IPS-20b (cell line): ENCODE measurements at regions not wholly inside any gene's neighbourhood (a gene's known extent, or its start where the extent isn't known, plus 50 kb on each side); places are given as distances from the start of the nearest gene placed in this dataset.
"Not testable (repeated sequence)": the region's sequence is repeated elsewhere in the genome, so short reads cannot be mapped to it uniquely, and the experiment has no call there.

Experiments used
- H3K27ac ChIP-seq: one replicate; pipeline ENCODE4 v1.5.1; 2013; ENCODE audit warnings: low read length
- H3K27me3 ChIP-seq: 2 replicates; pipeline ENCODE4 v1.6.1; 2013; ENCODE audit warnings: mild to moderate bottlenecking, low read length, inconsistent platforms; ENCODE audit not compliant: insufficient read depth
- H3K36me3 ChIP-seq: 2 replicates; pipeline ENCODE4 v1.6.1; 2013; ENCODE audit warnings: low read depth, mild to moderate bottlenecking, inconsistent platforms, low read length, moderate library complexity; ENCODE audit not compliant: insufficient read depth
- H3K4me1 ChIP-seq: 2 replicates; pipeline ENCODE4 v1.6.1; 2013; ENCODE audit warnings: mild to moderate bottlenecking, control low read depth, inconsistent platforms, low read length, moderate library complexity; ENCODE audit not compliant: insufficient read depth
- H3K4me3 ChIP-seq: 2 replicates; pipeline ENCODE4 v1.5.1; 2013; ENCODE audit warnings: mild to moderate bottlenecking, low read length, inconsistent platforms
- H3K9ac ChIP-seq: 2 replicates; pipeline ENCODE4 v1.6.1; 2013; ENCODE audit warnings: low read depth, mild to moderate bottlenecking, inconsistent platforms, low read length, moderate library complexity
- H3K9me3 ChIP-seq: 2 replicates; pipeline ENCODE4 v1.6.1; 2013; ENCODE audit warnings: mild to moderate bottlenecking, low read depth, low read length, inconsistent platforms; ENCODE audit not compliant: insufficient read depth

- no peaks in the 10 kb centered on the region for H3K4me1 ChIP-seq
- H3K9ac ChIP-seq, result no peak overlapping the region
- no peaks in the 10 kb centered on the region for H3K36me3 ChIP-seq
- H3K9me3 ChIP-seq, result no peaks in the 10 kb centered on the region
- H3K27ac ChIP-seq, result no peak overlapping the region
- H3K27me3 ChIP-seq, result no peaks in the 10 kb centered on the region
- H3K4me3 ChIP-seq, result no peak overlapping the region
Measured at GRCh38 chr3:125715651-125716050, 120.4 kb upstream of the OSBPL11 start.

- not testable (repeated sequence) for H3K27ac ChIP-seq, H3K9me3 ChIP-seq, H3K4me1 ChIP-seq, H3K9ac ChIP-seq, H3K36me3 ChIP-seq, H3K27me3 ChIP-seq, H3K4me3 ChIP-seq
Measured at GRCh38 chr3:125732151-125732550, 136.9 kb upstream of the OSBPL11 start.

- H3K4me3 ChIP-seq, result not testable (repeated sequence)
Measured at GRCh38 chr3:125741991-125742718, 146.9 kb upstream of the OSBPL11 start.

DNA sequence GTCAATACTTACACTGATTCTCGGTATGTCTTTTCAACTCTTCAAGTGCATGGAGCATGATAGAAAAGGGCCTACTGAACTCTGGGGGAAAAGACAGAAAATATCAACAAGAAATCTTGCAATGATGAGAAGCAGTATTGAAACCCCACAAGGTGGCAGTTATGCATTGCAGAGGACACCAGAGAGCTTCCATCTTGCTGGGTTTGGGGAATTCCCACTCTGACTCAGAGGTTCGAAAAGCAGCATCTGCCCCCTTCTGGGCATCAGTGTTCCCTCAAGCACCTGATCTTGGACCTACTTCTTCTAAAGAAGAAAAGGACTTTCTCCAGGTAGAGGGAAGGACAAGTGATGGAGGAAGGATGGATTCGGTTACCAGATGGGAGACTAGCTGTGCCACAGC, 147.5 kb upstream of the OSBPL11 start:
- H3K4me1 ChIP-seq, H3K27ac ChIP-seq, H3K4me3 ChIP-seq, H3K36me3 ChIP-seq, H3K9ac ChIP-seq, H3K27me3 ChIP-seq, H3K9me3 ChIP-seq: not testable (repeated sequence)

More at GRCh38 chr3:125741991-125742718, 146.9 kb upstream of the OSBPL11 start:
- not testable (repeated sequence) for H3K4me1 ChIP-seq, H3K27me3 ChIP-seq, H3K9me3 ChIP-seq, H3K9ac ChIP-seq, H3K27ac ChIP-seq, H3K36me3 ChIP-seq

DNA sequence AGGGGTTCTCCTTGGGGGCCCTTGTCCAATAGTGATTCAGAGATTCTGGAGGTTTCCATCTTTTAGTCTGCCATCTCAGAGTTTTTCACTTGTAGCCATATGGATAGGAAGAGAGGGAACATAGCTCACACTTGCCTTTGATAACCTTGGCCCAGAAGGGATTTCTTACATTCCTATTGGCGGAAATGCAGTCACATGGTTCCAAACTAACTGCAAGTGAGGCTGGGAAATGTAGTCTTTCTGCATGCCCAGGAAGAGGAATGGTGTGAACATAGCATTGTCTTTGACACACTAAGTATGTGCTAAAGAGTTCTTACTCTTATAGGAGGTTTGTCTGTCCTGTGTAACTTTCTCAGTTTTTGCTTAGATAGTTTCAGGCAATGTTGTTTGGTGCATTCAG, 161.8 kb upstream of the OSBPL11 start:
- not testable (repeated sequence) for H3K27ac ChIP-seq, H3K36me3 ChIP-seq

GRCh38 chr3:125758641-125759130, 163.4 kb upstream of the OSBPL11 start:
- H3K4me1 ChIP-seq, H3K36me3 ChIP-seq, H3K27me3 ChIP-seq, H3K9ac ChIP-seq, H3K9me3 ChIP-seq, H3K4me3 ChIP-seq, H3K27ac ChIP-seq: not testable (repeated sequence)

More for the DNA sequence above, 161.8 kb upstream of the OSBPL11 start:
- not testable (repeated sequence) for H3K4me3 ChIP-seq, H3K9ac ChIP-seq, H3K27me3 ChIP-seq, H3K9me3 ChIP-seq, H3K4me1 ChIP-seq

- not testable (repeated sequence) for H3K9ac ChIP-seq, H3K9me3 ChIP-seq, H3K4me3 ChIP-seq, H3K27ac ChIP-seq, H3K4me1 ChIP-seq, H3K36me3 ChIP-seq
- peaks cover 24% of the 10 kb centered on the region for H3K27me3 ChIP-seq
Measured at GRCh38 chr3:125762601-125763000, 167.3 kb upstream of the OSBPL11 start.

DNA sequence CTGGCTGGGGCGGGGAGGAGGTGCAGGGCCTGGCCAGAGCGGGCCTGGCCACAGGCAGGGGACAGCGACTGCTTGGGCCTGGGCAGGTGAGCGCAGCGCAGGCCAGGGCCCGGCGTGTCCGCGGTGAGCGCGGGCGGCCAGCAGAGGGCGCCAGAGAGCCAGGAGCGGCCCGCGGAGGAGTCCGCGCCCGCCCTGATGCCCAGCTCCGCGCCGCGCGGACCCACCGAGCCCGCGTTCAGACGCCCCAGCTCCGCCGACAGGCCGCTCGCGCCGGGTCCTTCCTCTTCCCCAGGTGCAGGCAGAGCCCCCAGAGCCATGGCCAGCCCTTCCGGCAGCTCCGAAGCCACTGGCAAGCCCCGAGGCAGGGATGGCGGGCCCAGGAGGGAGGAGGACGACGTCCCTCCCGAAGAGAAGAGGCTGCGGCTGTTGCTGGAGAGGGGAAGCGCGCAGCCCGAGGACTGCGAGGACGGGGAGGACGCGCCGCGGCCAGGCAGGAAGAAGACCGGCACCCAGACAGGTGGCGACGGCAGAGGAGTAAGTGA, 171.1 kb upstream of the OSBPL11 start:
- not testable (repeated sequence) for H3K27ac ChIP-seq, H3K9ac ChIP-seq, H3K9me3 ChIP-seq

GRCh38 chr3:125766931-125767330, 171.6 kb upstream of the OSBPL11 start:
- not testable (repeated sequence) for H3K27ac ChIP-seq, H3K9me3 ChIP-seq, H3K36me3 ChIP-seq, H3K9ac ChIP-seq, H3K4me1 ChIP-seq
- peak overlapping the region; percentile 45; the same call in 1 of the 2 replicates for H3K4me3 ChIP-seq
- H3K27me3 ChIP-seq, result peaks cover 27% of the 10 kb centered on the region

More for the DNA sequence above, 171.1 kb upstream of the OSBPL11 start:
- Histone ChIP-seq H3K4me3 (peak overlapping the region; percentile 61; the same call in 1 of the 2 replicates), H3K27me3 (peaks cover 27% of the 10 kb centered on the region)
- not testable (repeated sequence) for H3K4me1 ChIP-seq, H3K36me3 ChIP-seq

GRCh38 chr3:125767641-125768040, 172.3 kb upstream of the OSBPL11 start:
- Histone ChIP-seq H3K4me1 (no peaks in the 10 kb centered on the region; the same call in 1 of the 2 replicates), H3K36me3 (no peaks in the 10 kb centered on the region), H3K27me3 (peaks cover 27% of the 10 kb centered on the region), H3K9me3 (no peaks in the 10 kb centered on the region), H3K4me3 (no peak overlapping the region), H3K9ac (no peak overlapping the region), H3K27ac (no peak overlapping the region)

DNA sequence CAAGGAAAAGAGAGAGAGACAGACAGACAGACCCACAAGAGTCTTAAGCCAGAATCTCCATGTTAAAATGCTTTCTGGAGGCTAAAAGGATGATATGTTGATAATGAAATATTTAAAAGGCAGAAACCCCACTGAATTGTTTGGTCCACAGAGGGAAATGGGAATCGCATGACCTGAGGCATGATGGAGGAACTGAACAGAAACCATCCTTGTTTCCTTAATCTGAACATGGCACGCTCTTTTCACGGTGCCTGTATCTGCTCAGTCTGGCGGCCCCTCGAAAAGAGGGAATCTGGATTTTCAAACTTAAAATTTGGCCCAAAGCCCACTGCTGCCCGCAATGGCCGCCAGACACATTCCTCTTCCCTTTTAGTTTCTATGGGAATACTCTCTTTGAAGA, 173.5 kb upstream of the OSBPL11 start:
- H3K36me3 ChIP-seq, H3K4me1 ChIP-seq, H3K9ac ChIP-seq, H3K4me3 ChIP-seq, H3K9me3 ChIP-seq, H3K27ac ChIP-seq: not testable (repeated sequence)
- H3K27me3 ChIP-seq, result peaks cover 27% of the 10 kb centered on the region

DNA sequence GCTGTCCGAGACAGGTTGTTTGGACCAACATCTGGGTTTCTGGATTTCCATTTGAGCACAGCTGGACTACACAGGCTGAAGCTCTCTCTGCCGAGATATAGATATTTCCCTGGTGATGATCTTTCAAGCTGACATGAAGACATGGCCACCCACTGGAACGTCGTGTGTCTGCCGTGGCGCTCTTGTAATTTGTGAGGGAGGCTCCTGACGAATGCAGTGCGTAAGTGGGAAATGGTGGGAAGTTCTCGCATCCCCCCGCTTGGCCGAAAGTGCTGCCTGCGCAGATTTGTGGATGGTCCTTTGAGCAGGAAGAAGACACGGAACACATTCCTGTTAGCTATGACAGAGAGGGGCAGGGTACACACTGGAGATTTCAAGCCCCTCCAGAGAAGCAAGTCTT, 176.2 kb upstream of the OSBPL11 start:
- not testable (repeated sequence) for H3K36me3 ChIP-seq, H3K27ac ChIP-seq, H3K4me1 ChIP-seq, H3K9ac ChIP-seq, H3K4me3 ChIP-seq, H3K9me3 ChIP-seq
- peaks cover 12% of the 10 kb centered on the region for H3K27me3 ChIP-seq
